Muscle of leg (tissue), 3 donors: ENCODE measurements at regions not wholly inside any gene's neighbourhood (a gene's known extent, or its start where the extent isn't known, plus 50 kb on each side); places are given as distances from the start of the nearest gene placed in this dataset.
"Not testable (repeated sequence)": the region's sequence is repeated elsewhere in the genome, so short reads cannot be mapped to it uniquely, and the experiment has no call there.

Experiments
- DNase-seq: peaks from one replicate; pipeline ENCODE4 v3.0.0; 2013
- H3K27ac ChIP-seq: one replicate; pipeline ENCODE4 v1.5.1; 2013; ENCODE audit warnings: mild to moderate bottlenecking, low read length, control low read depth
- H3K27me3 ChIP-seq: one replicate; pipeline ENCODE4 v1.6.1; 2013; ENCODE audit warnings: low read length; ENCODE audit not compliant: control insufficient read depth, insufficient read depth
- H3K36me3 ChIP-seq: one replicate; pipeline ENCODE4 v1.6.1; 2013; ENCODE audit warnings: low read length; ENCODE audit not compliant: control insufficient read depth, insufficient read depth
- H3K4me1 ChIP-seq: one replicate; pipeline ENCODE4 v1.6.1; 2013; ENCODE audit warnings: low read length; ENCODE audit not compliant: control insufficient read depth, insufficient read depth
- H3K4me3 ChIP-seq: one replicate; pipeline ENCODE4 v1.5.1; 2013; ENCODE audit warnings: low read length, control low read depth
- H3K9me3 ChIP-seq: replicated peaks from 2 replicates; pipeline ENCODE4 v1.6.1; 2013; ENCODE audit warnings: low read depth, low read length; ENCODE audit not compliant: control insufficient read depth
- WGBS: methylation state at CpG from one replicate; pipeline ENCODE4 v1.1.5; 2013; ENCODE audit warnings: missing lambda C conversion rate; ENCODE audit not compliant: insufficient coverage; 5-methylcytosine and 5-hydroxymethylcytosine counted together

GRCh38 chr7:5121256-5121655, 68.8 kb upstream of the WIPI2 start:
- DNase-seq, H3K36me3 ChIP-seq, H3K27ac ChIP-seq, H3K9me3 ChIP-seq, H3K4me1 ChIP-seq, H3K27me3 ChIP-seq, H3K4me3 ChIP-seq: not testable (repeated sequence)
- 62% methylated on average over 6 of the region's 32 CpGs for WGBS

- not testable (repeated sequence) for H3K27me3 ChIP-seq, H3K4me1 ChIP-seq, H3K4me3 ChIP-seq, DNase-seq, H3K36me3 ChIP-seq, H3K27ac ChIP-seq, H3K9me3 ChIP-seq
- no CpG with 5 or more reads among the region's 8 CpGs for WGBS
Measured at GRCh38 chr7:5131238-5131637, 58.8 kb upstream of the WIPI2 start.

- DNase-seq = no peak
- no peaks in the 10 kb centered on the region for H3K4me1 ChIP-seq
- no peak overlapping the region for H3K27ac ChIP-seq
- no peaks in the 10 kb centered on the region for H3K9me3 ChIP-seq
- peaks cover 5% of the 10 kb centered on the region for H3K27me3 ChIP-seq
- H3K36me3 ChIP-seq = no peaks in the 10 kb centered on the region
- no CpG with 5 or more reads among the region's 7 CpGs for WGBS
- no peak overlapping the region for H3K4me3 ChIP-seq
Measured at GRCh38 chr7:5132539-5132938, 57.5 kb upstream of the WIPI2 start.

GRCh38 chr7:5139998-5140397, 50.0 kb upstream of the WIPI2 start:
- WGBS = 39% methylated on average over 7 of the region's 7 CpGs
- no peaks in the 10 kb centered on the region for H3K4me1 ChIP-seq
- peak; percentile 20 for DNase-seq
- H3K4me3 ChIP-seq = no peak overlapping the region
- H3K27ac ChIP-seq = no peak overlapping the region
- H3K36me3 ChIP-seq = no peaks in the 10 kb centered on the region
- peaks cover 8% of the 10 kb centered on the region for H3K27me3 ChIP-seq
- H3K9me3 ChIP-seq = no peaks in the 10 kb centered on the region
